Sigmoid colon (tissue), 6 donors: ENCODE measurements at regions not wholly inside any gene's neighbourhood (a gene's known extent, or its start where the extent isn't known, plus 50 kb on each side); places are given as distances from the start of the nearest gene placed in this dataset.
A peak's percentile ranks its signal among the peaks of the same experiment; 100 is the strongest.

Source experiments
- DNase-seq: peaks from one replicate; pipeline ENCODE4 v3.0.0-alpha.2; 2019
- H3K27ac ChIP-seq, 4 donors: fragments of 200-600 bp; sonication (generic); one replicate each; pipeline ENCODE4 v1.5.1; 2016 to 2019; ENCODE audit warnings: mild to moderate bottlenecking in 1 of 4
- H3K27me3 ChIP-seq, 3 donors: fragments of 200-600 bp; sonication (generic); one replicate each; pipeline ENCODE4 v1.5.1; 2019; ENCODE audit warnings: mild to moderate bottlenecking in 1 of 3
- H3K36me3 ChIP-seq, 4 donors: fragments of 200-600 bp; sonication (generic); one replicate each; pipeline ENCODE4 v1.5.1; 2016 to 2019
- H3K4me1 ChIP-seq, 4 donors: fragments of 200-600 bp; sonication (generic); one replicate each; pipeline ENCODE4 v1.5.1; 2017 to 2019
- H3K4me3 ChIP-seq, 4 donors: fragments of 200-600 bp; sonication (generic); one replicate each; pipeline ENCODE4 v1.5.1; 2017 to 2019; ENCODE audit warnings: mild to moderate bottlenecking in 2 of 4, moderate library complexity in 1 of 4
- H3K9me3 ChIP-seq, 4 donors: fragments of 200-600 bp in 3 of 4; sonication (generic) in 3 of 4; one replicate each; pipeline versions ENCODE4 v1.5.1 to v1.6.1; 2013 to 2019
- EP300 ChIP-seq, 4 donors: sonication (generic); formaldehyde crosslinking; IDR thresholded peaks; one replicate each; pipeline ENCODE4 v1.6.1; 2017; ENCODE audit warnings: antibody characterized with exemption in 4 of 4
- POLR2A ChIP-seq, 2 donors: fragments of 450-650 bp; IDR thresholded peaks; one replicate each; pipeline ENCODE4 v1.6.1; 2016; ENCODE audit warnings: antibody characterized with exemption in 2 of 2, mild to moderate bottlenecking in 2 of 2, moderate library complexity in 2 of 2
- POLR2AphosphoS5 ChIP-seq, 4 donors: sonication (generic); formaldehyde crosslinking; IDR thresholded peaks; one replicate each; pipeline ENCODE4 v1.6.1; 2017; ENCODE audit warnings: antibody characterized with exemption in 4 of 4
- WGBS, 2 donors: extraction: QIAGEN DNeasy Blood & Tissue Kit; methylation state at CpG; one replicate each; pipeline ENCODE4 v1.1.7; 2013; 5-methylcytosine and 5-hydroxymethylcytosine counted together
- intact Hi-C: fragments of 100-400 bp; cut with DNase I; formaldehyde crosslinking; loops from one replicate; pipeline ENCODE4 v1.15.1; 2023
- TF ChIP-seq, protein P1 (sequence below), 4 experiments: fragments of 450-650 bp in 3 of 4; fragments of 200-600 bp in 1 of 4; IDR thresholded peaks; one replicate each; pipeline ENCODE4 v1.5.1; 2016 to 2019; ENCODE audit warnings: antibody characterized with exemption in 4 of 4, mild to moderate bottlenecking in 3 of 4, moderate library complexity in 2 of 4
- donor health status: healthy with polysubstance abuse.
- donor health status: healthy.

DNA sequence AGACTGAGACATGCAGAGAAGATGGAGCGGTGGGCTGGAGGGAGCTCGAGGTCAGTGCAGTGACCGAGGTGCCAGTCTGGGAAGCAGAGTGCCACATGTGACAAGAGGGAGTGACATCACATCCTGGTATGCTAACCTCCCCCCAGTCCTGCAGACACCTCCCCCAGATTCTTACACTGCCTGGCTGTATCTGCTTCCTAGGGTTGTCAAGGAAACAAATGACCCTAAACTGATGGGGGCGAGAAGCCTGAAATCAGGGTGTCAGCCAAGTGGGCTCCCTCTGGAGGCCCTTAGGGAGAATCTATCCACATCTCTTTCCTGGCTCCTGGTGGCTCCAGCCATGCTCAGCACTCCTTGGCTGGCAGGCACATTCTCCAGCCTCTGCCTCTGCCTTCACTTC lies 316.1 kb upstream of the ZMIZ1 start:
- no peak overlapping the region for H3K27ac ChIP-seq
- TF ChIP-seq EP300 (IDR thresholded peaks at IDR 0.05) (no peak), POLR2AphosphoS5 (IDR thresholded peaks at IDR 0.05) (no peak), POLR2A (IDR thresholded peaks at IDR 0.05) (no peak)
- TF ChIP-seq, protein P1, sequence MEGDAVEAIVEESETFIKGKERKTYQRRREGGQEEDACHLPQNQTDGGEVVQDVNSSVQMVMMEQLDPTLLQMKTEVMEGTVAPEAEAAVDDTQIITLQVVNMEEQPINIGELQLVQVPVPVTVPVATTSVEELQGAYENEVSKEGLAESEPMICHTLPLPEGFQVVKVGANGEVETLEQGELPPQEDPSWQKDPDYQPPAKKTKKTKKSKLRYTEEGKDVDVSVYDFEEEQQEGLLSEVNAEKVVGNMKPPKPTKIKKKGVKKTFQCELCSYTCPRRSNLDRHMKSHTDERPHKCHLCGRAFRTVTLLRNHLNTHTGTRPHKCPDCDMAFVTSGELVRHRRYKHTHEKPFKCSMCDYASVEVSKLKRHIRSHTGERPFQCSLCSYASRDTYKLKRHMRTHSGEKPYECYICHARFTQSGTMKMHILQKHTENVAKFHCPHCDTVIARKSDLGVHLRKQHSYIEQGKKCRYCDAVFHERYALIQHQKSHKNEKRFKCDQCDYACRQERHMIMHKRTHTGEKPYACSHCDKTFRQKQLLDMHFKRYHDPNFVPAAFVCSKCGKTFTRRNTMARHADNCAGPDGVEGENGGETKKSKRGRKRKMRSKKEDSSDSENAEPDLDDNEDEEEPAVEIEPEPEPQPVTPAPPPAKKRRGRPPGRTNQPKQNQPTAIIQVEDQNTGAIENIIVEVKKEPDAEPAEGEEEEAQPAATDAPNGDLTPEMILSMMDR (IDR thresholded peaks at IDR 0.05): no peak
- no peak for DNase-seq
- H3K9me3 ChIP-seq: no peaks in the 10 kb centered on the region
- H3K4me3 ChIP-seq: no peak overlapping the region
- WGBS, 2 donors: 87 to 88% methylated on average over 4 of the region's 4 CpGs
- H3K36me3 ChIP-seq: no peaks in the 10 kb centered on the region
- intact Hi-C loops: loop anchor here (10.0 kb wide), 1 partner anchor 448 kb away; no protein-coding TSS in a partner anchor
- no peaks in the 10 kb centered on the region for H3K27me3 ChIP-seq
- peaks cover 0 to 17% (median 14%) of the 10 kb centered on the region in 4 donors for H3K4me1 ChIP-seq

DNA sequence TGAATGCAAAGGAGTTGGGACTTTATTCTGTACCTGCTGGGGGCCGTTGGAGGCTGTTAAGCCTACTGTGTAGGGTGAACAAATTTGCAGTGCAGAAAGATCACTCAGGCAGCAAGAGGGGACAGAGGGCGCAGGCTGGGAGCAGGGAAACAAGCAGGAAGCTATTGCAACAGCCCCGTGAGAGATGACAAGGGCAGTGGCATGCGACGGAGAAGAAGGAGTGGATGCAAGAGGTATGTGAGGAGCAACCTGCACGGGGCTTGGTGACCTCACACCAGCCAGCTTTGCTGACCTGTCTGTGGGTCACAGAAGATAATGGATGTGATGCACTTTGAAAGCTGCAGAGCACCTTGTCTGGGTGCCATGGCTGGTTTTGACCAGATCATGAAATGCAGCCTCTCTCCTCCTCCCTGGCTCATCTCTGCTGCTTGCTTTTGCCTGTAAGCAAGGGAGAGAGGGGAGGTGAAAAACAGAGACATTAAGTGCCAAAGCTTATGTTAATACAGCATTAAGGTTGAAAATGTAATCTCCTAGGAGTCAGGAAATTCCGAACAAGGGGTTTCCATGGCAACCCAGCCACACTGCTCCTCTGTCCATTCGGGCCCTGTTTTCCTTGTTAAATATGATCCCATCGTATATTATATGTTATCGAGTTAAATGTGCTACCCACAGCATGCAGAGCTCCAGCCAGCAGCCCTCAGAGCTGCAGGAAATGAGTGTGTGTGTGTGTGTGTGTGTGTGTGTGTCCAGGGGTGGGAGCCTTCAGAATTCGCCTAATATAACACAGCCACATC lies 314.3 kb upstream of the ZMIZ1 start:
- TF ChIP-seq POLR2AphosphoS5 (IDR thresholded peaks at IDR 0.05) (no peak), POLR2A (IDR thresholded peaks at IDR 0.05) (no peak), EP300 (IDR thresholded peaks at IDR 0.05) (no peak)
- TF ChIP-seq, protein P1 (IDR thresholded peaks at IDR 0.05): no peak
- no peak overlapping the region for H3K4me3 ChIP-seq
- no peaks in the 10 kb centered on the region for H3K9me3 ChIP-seq
- no peaks in the 10 kb centered on the region for H3K36me3 ChIP-seq
- H3K27me3 ChIP-seq: no peaks in the 10 kb centered on the region
- DNase-seq: no peak
- peaks cover 0 to 23% (median 16%) of the 10 kb centered on the region in 4 donors for H3K4me1 ChIP-seq
- no peak overlapping the region for H3K27ac ChIP-seq
- intact Hi-C loops: loop anchor here (5.0 to 10.0 kb wide), 2 partner anchors 450 to 542 kb away; no protein-coding TSS in a partner anchor
- 48 to 50% methylated on average over 11 of the region's 11 CpGs for WGBS, 2 donors

DNA sequence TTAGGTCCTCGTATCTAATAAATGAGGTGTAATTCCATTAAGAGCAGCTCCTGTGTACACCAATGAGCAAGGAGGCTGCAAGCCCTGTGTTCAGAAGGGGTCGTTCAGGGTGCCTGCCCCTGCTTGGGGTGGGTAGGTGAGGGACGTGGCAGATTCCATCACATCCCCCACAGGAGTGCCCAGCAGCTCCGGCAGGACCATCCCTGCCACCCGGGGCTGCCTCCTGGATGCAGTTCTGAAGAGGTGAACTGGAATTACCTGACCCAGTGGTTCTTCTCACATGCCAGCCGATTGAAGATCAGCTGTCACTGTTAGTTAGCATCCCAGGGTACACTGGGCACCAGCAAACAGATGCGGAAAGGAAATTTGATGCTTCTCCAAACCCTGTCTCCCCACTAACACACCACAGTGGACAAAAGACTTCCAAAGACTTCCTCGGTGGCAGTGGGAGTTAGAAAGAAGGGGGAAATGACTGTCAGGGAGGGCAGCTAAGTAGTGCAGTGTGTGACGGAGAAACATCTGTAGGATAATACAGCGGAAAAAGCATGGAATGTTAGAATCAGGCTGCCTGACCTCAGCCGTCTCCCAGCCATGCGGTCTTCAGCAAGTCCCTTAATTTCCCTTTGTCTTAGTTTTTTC lies 313.6 kb upstream of the ZMIZ1 start:
- H3K4me1 ChIP-seq: peaks cover 0 to 23% (median 16%) of the 10 kb centered on the region in 4 donors
- intact Hi-C loops: loop anchor here (5.0 to 10.0 kb wide), 2 partner anchors 450 to 543 kb away; no protein-coding TSS in a partner anchor
- no peak overlapping the region for H3K4me3 ChIP-seq
- H3K36me3 ChIP-seq: no peaks in the 10 kb centered on the region
- TF ChIP-seq POLR2AphosphoS5 (IDR thresholded peaks at IDR 0.05): no peak
- TF ChIP-seq EP300 (IDR thresholded peaks at IDR 0.05): no peak
- TF ChIP-seq POLR2A (IDR thresholded peaks at IDR 0.05): no peak
- TF ChIP-seq, protein P1 (IDR thresholded peaks at IDR 0.05): no peak
- WGBS, 2 donors: 73 to 76% methylated on average over 12 of the region's 12 CpGs
- DNase-seq: no peak
- H3K27me3 ChIP-seq: no peaks in the 10 kb centered on the region
- H3K27ac ChIP-seq: no peak overlapping the region
- no peaks in the 10 kb centered on the region for H3K9me3 ChIP-seq

DNA sequence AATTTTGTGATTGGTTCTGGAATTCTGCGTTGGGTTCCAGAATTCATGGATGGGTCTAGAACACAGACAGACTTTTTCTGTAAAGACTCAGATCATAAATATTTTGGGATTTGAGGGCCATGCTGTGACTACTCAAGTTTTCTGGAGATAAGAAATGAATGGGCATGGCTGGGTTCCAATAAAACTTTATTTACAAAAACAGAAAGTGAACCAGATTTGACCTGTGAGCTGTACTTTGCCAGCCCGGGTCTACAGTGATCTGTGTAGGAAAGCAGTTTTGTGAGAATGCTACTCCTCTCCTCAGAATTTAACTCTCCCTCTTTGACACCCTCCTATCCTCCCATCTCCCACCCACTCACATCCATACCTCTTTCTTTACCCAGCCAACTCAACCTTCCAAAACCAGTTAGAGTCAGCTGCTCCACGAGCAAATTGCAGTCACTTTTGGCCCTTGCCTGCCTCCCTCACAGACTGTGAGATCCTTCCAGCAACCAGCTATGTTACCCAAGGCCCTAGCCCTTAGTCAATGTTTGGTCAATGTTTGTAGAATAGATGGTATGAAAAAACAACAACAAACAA lies 312.8 kb upstream of the ZMIZ1 start:
- no peaks in the 10 kb centered on the region for H3K9me3 ChIP-seq
- H3K4me1 ChIP-seq: peaks cover 0 to 23% (median 16%) of the 10 kb centered on the region in 4 donors
- intact Hi-C loops: loop anchor here (5.0 to 10.0 kb wide), 2 partner anchors 451 to 544 kb away; no protein-coding TSS in a partner anchor
- DNase-seq: no peak
- peak overlapping the region in 3 of 4 donors; percentile 45 to 74 (median 72) for H3K27ac ChIP-seq
- TF ChIP-seq, protein P1 (IDR thresholded peaks at IDR 0.05): no peak
- H3K4me3 ChIP-seq: no peak overlapping the region
- H3K27me3 ChIP-seq: no peaks in the 10 kb centered on the region
- no peaks in the 10 kb centered on the region for H3K36me3 ChIP-seq
- 65 to 82% methylated on average over 3 of the region's 3 CpGs for WGBS, 2 donors
